ENCODE measurements at regions not wholly inside any gene's neighbourhood (a gene's known extent, or its start where the extent isn't known, plus 50 kb on each side); places are given as distances from the start of the nearest gene placed in this dataset.

DNA sequence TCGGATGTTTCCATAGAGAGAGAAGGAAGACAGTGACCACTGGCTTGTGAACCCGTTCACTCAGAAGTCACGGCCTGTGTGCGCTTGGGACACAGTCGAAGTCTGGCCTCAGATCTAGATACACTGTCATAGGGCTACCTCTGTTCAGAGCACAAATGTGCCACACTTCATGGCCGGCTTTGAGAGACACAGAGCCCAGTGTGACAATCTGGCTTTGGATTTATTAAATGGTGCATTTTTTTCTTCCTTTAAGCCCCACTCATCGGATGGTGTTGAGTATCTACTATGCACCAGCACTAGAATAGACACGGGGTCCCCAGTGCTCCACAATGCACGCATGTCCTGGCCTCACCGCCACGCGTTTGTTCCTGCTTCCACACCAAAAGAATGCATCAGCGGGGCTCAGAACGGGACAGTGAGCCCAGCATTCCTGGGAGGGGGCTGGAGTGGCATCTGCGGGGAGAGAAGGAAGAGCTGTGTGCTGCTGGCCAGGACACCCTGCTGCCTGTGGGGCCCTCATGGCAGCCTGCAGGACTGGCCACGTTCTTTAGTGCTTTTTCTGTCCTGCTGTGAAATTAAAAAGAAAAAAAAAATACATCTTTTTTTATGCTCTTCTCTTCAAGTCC, 738.9 kb upstream of the SALL3 start:
- TF ChIP-seq, protein P1, sequence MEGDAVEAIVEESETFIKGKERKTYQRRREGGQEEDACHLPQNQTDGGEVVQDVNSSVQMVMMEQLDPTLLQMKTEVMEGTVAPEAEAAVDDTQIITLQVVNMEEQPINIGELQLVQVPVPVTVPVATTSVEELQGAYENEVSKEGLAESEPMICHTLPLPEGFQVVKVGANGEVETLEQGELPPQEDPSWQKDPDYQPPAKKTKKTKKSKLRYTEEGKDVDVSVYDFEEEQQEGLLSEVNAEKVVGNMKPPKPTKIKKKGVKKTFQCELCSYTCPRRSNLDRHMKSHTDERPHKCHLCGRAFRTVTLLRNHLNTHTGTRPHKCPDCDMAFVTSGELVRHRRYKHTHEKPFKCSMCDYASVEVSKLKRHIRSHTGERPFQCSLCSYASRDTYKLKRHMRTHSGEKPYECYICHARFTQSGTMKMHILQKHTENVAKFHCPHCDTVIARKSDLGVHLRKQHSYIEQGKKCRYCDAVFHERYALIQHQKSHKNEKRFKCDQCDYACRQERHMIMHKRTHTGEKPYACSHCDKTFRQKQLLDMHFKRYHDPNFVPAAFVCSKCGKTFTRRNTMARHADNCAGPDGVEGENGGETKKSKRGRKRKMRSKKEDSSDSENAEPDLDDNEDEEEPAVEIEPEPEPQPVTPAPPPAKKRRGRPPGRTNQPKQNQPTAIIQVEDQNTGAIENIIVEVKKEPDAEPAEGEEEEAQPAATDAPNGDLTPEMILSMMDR (IDR thresholded peaks at IDR 0.05; ENCODE audit: low read length, missing control alignments) = no peak
- no peak overlapping the region for H3K4me3 ChIP-seq (replicated peaks; ENCODE audit: low read depth, low read length)
- DNase-seq (ENCODE audit: low read depth) = no peak

- H3K4me3 ChIP-seq (replicated peaks; ENCODE audit: low read depth, low read length) = no peak overlapping the region
- DNase-seq (ENCODE audit: low read depth) = no peak
- TF ChIP-seq, protein P1 (IDR thresholded peaks at IDR 0.05; ENCODE audit: low read length, missing control alignments) = no peak
These were observed 737.9 kb upstream of the SALL3 start for GRCh38 chr18:78241535-78242253.

DNA sequence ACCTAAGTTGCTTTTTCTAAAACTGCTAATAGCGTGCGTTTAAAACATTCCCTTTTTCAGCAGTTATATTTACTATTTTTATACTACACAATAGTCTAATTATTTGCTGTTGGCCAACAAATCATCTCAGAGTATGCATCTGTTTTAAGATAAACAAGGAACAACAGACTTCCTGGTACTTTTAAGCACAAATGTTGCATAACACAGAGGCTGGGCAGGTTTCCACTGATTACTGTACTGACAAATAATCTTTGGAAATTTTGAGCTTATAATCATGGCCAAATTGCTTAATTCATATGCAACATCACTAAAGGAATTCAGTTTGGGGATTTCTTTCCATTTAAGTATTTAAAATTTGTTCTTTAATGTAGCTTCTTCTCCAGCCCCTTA, 737.4 kb upstream of the SALL3 start:
- peak; percentile 8 for DNase-seq (ENCODE audit: low read depth)
- H3K4me3 ChIP-seq (replicated peaks; ENCODE audit: low read depth, low read length) = no peak overlapping the region
- TF ChIP-seq, protein P1 (IDR thresholded peaks at IDR 0.05; ENCODE audit: low read length, missing control alignments) = no peak

GRCh38 chr18:78242806-78243205, 736.8 kb upstream of the SALL3 start:
- no peak overlapping the region for H3K4me3 ChIP-seq (replicated peaks; ENCODE audit: low read depth, low read length)
- TF ChIP-seq, protein P1 (IDR thresholded peaks at IDR 0.05; ENCODE audit: low read length, missing control alignments) = no peak
- peak; percentile 1 for DNase-seq (ENCODE audit: low read depth)

GRCh38 chr18:78244779-78245178, 734.8 kb upstream of the SALL3 start:
- no peak overlapping the region for H3K4me3 ChIP-seq (replicated peaks; ENCODE audit: low read depth, low read length)
- DNase-seq (ENCODE audit: low read depth) = no peak
- TF ChIP-seq, protein P1 (IDR thresholded peaks at IDR 0.05; ENCODE audit: low read length, missing control alignments) = no peak

GRCh38 chr18:78245451-78245850, 734.2 kb upstream of the SALL3 start:
- H3K4me3 ChIP-seq (replicated peaks; ENCODE audit: low read depth, low read length) = no peak overlapping the region
- no peak for DNase-seq (ENCODE audit: low read depth)
- TF ChIP-seq, protein P1 (IDR thresholded peaks at IDR 0.05; ENCODE audit: low read length, missing control alignments) = no peak

GRCh38 chr18:78246050-78246449, 733.6 kb upstream of the SALL3 start:
- TF ChIP-seq, protein P1 (IDR thresholded peaks at IDR 0.05; ENCODE audit: low read length, missing control alignments) = no peak

More at GRCh38 chr18:78246050-78246449, 733.6 kb upstream of the SALL3 start:
- DNase-seq (ENCODE audit: low read depth) = no peak
- no peak overlapping the region for H3K4me3 ChIP-seq (replicated peaks; ENCODE audit: low read depth, low read length)

Measured in fibroblast of pulmonary artery (primary cell).